GM23338 (cell line): ENCODE measurements at regions not wholly inside any gene's neighbourhood (a gene's known extent, or its start where the extent isn't known, plus 50 kb on each side); places are given as distances from the start of the nearest gene placed in this dataset.

Experiments used
- ATAC-seq: fragments of 200-7000 bp; cut with Tn5 transposase; 3 replicates; pipeline ENCODE4 v1.9.1; 2020
- DNase-seq: peaks from one replicate; pipeline ENCODE4 v3.0.0-alpha.2; 2015; ENCODE audit warnings: low spot score
- H2AFZ ChIP-seq: fragments of 200-600 bp; sonication (generic); 2 replicates; pipeline ENCODE4 v1.8.0; 2016; ENCODE audit warnings: antibody characterized with exemption, mild to moderate bottlenecking, moderate library complexity
- H3F3A ChIP-seq: fragments of 200-600 bp; sonication (generic); replicated peaks from 2 replicates; pipeline ENCODE4 v1.8.0; 2017; ENCODE audit warnings: antibody characterized with exemption, mixed run types, low read depth
- H3K27ac ChIP-seq: fragments of 200-600 bp; sonication (generic); 2 replicates; pipeline ENCODE4 v1.6.1; 2016; ENCODE audit warnings: low read depth
- H3K27me3 ChIP-seq: fragments of 200-600 bp; sonication (generic); 2 replicates; pipeline ENCODE4 v1.8.0; 2016; ENCODE audit warnings: mild to moderate bottlenecking, mixed run types, moderate library complexity; ENCODE audit not compliant: insufficient read depth
- H3K36me3 ChIP-seq: fragments of 200-600 bp; sonication (generic); 2 replicates; pipeline ENCODE4 v1.8.0; 2016; ENCODE audit warnings: mild to moderate bottlenecking; ENCODE audit not compliant: insufficient read depth
- H3K4me1 ChIP-seq: fragments of 200-600 bp; sonication (generic); 2 replicates; pipeline ENCODE4 v1.8.0; 2016; ENCODE audit warnings: mild to moderate bottlenecking, moderate library complexity; ENCODE audit not compliant: insufficient read depth
- H3K4me2 ChIP-seq: fragments of 200-600 bp; sonication (generic); 2 replicates; pipeline ENCODE4 v1.7.1; 2017; ENCODE audit warnings: mixed run types
- H3K4me3 ChIP-seq: fragments of 200-600 bp; sonication (generic); 2 replicates; pipeline ENCODE4 v1.6.1; 2016; ENCODE audit warnings: mixed run types
- H3K79me2 ChIP-seq: fragments of 200-600 bp; sonication (generic); replicated peaks from 2 replicates; pipeline ENCODE4 v1.8.0; 2017; ENCODE audit warnings: mild to moderate bottlenecking; ENCODE audit not compliant: insufficient read depth
- H3K9me2 ChIP-seq: fragments of 200-600 bp; sonication (generic); 2 replicates; pipeline ENCODE4 v1.8.0; 2017; ENCODE audit not compliant: insufficient read depth
- H4K20me1 ChIP-seq: fragments of 200-600 bp; sonication (generic); replicated peaks from 2 replicates; pipeline ENCODE4 v1.8.0; 2017; ENCODE audit warnings: mild to moderate bottlenecking; ENCODE audit not compliant: insufficient read depth
- H3K27ac Mint-ChIP-seq: 2 replicates; pipeline ENCODE4 v1.8.0; 2020; ENCODE audit warnings: inconsistent platforms, mild to moderate bottlenecking, moderate library complexity, mixed read lengths
- H3K27me3 Mint-ChIP-seq: 3 replicates; pipeline ENCODE4 v1.8.0; 2022; ENCODE audit warnings: low read depth, mild to moderate bottlenecking, moderate library complexity, mixed read lengths, inconsistent platforms; ENCODE audit not compliant: insufficient read depth, poor library complexity
- H3K36me3 Mint-ChIP-seq: 3 replicates; pipeline ENCODE4 v1.8.0; 2021; ENCODE audit warnings: low read depth, mild to moderate bottlenecking, inconsistent platforms, moderate library complexity, mixed read lengths
- H3K4me1 Mint-ChIP-seq: 3 replicates; pipeline ENCODE4 v1.8.0; 2020; ENCODE audit warnings: mild to moderate bottlenecking, inconsistent platforms, mixed read lengths
- H3K4me3 Mint-ChIP-seq: 3 replicates; pipeline ENCODE4 v1.8.0; 2021; ENCODE audit warnings: moderate library complexity, mild to moderate bottlenecking, inconsistent platforms, mixed read lengths
- H3K9me3 Mint-ChIP-seq: 3 replicates; pipeline ENCODE4 v1.8.0; 2020; ENCODE audit warnings: moderate library complexity, mild to moderate bottlenecking, inconsistent platforms, mixed read lengths
- CREB1 ChIP-seq: fragments of 250-450 bp; sonication (Bioruptor Pico); IDR thresholded peaks from 2 replicates; pipeline ENCODE4 v1.5.0; 2020; ENCODE audit warnings: low read depth, mild to moderate bottlenecking, moderate library complexity
- ETS1 ChIP-seq: IDR thresholded peaks from 2 replicates; pipeline ENCODE4 v1.6.1; 2016; ENCODE audit warnings: antibody characterized with exemption
- EZH2 ChIP-seq: fragments of 200-600 bp; sonication (generic); IDR thresholded peaks from one replicate; pipeline ENCODE4 v1.8.0; 2017; ENCODE audit warnings: antibody characterized with exemption, mild to moderate bottlenecking, low read depth; ENCODE audit not compliant: unreplicated experiment
- JUNB ChIP-seq: IDR thresholded peaks from one replicate; pipeline ENCODE4 v1.6.1; 2016; ENCODE audit warnings: antibody characterized with exemption; ENCODE audit not compliant: unreplicated experiment
- REST ChIP-seq: IDR thresholded peaks from one replicate; pipeline ENCODE4 v1.6.1; 2018; ENCODE audit warnings: antibody characterized with exemption; ENCODE audit not compliant: unreplicated experiment
- STAT1 ChIP-seq: IDR thresholded peaks from one replicate; pipeline ENCODE4 v1.6.1; 2016; ENCODE audit warnings: antibody characterized with exemption; ENCODE audit not compliant: unreplicated experiment
- ZNF114 ChIP-seq: fragments of 250-450 bp; sonication (Bioruptor Pico); IDR thresholded peaks from 2 replicates; pipeline ENCODE4 v1.5.0; 2020; ENCODE audit warnings: mild to moderate bottlenecking, moderate library complexity
- ZNF462 ChIP-seq: fragments of 250-450 bp; sonication (Bioruptor Pico); IDR thresholded peaks from 2 replicates; pipeline ENCODE4 v1.5.0; 2020; ENCODE audit warnings: mild to moderate bottlenecking, moderate library complexity

- no peak for DNase-seq
- Histone ChIP-seq H3K79me2 (no peaks in the 10 kb centered on the region), H3K27ac (no peak overlapping the region), H3K4me3 (no peak overlapping the region), H3K36me3 (no peaks in the 10 kb centered on the region), H3K9me2 (no peaks in the 10 kb centered on the region), H3K4me2 (no peak overlapping the region), H4K20me1 (no peaks in the 10 kb centered on the region), H2AFZ (no peak overlapping the region), H3K27me3 (no peaks in the 10 kb centered on the region), H3F3A (no peaks in the 10 kb centered on the region), H3K4me1 (no peaks in the 10 kb centered on the region)
- ATAC-seq, result no peak
- no peaks in the 10 kb centered on the region for H3K27me3 Mint-ChIP-seq
- TF ChIP-seq ZNF462 (CRISPR knock-in tag), result no peak
- TF ChIP-seq CREB1 (CRISPR knock-in tag), result no peak
- TF ChIP-seq JUNB, result no peak
- H3K4me1 Mint-ChIP-seq, result no peaks in the 10 kb centered on the region; the same call in 2 of the 3 replicates
- no peak overlapping the region for H3K27ac Mint-ChIP-seq
- H3K36me3 Mint-ChIP-seq, result no peaks in the 10 kb centered on the region
- no peaks in the 10 kb centered on the region for H3K9me3 Mint-ChIP-seq
- no peak overlapping the region for H3K4me3 Mint-ChIP-seq
Observed at GRCh38 chr15:29461877-29462276, 192.3 kb upstream of the NSMCE3 start.

DNA sequence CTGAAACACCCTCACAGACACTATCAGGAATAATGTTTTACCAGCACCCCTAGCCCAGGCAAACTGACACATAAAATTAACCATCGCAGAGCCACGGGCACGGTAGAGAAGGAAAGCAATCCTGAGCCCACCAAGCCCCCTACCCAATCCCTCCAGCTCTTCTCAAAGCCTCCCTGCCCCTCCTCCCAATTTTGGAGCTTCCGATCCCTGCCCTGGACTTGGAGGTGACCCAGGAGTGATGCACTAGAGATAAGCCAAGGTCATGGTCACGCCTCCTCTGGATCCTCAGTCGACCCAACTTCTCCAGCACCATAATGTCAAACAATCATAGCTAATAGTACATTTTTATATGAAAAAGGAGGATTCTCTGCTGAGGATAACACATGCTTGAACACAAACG, 188.7 kb upstream of the NSMCE3 start:
- no peaks in the 10 kb centered on the region for H4K20me1 ChIP-seq
- no peak overlapping the region for H2AFZ ChIP-seq
- Mint-ChIP-seq H3K27ac (no peak overlapping the region), H3K4me3 (no peak overlapping the region), H3K4me1 (peaks cover 3% of the 10 kb centered on the region), H3K9me3 (peaks cover 6% of the 10 kb centered on the region; the same call in 2 of the 3 replicates), H3K27me3 (peaks cover 5% of the 10 kb centered on the region), H3K36me3 (peaks cover 3% of the 10 kb centered on the region; the same call in 1 of the 3 replicates)
- no peaks in the 10 kb centered on the region for H3K79me2 ChIP-seq
- H3K4me1 ChIP-seq, result peaks cover 3% of the 10 kb centered on the region
- no peaks in the 10 kb centered on the region for H3K9me2 ChIP-seq
- no peak for DNase-seq
- H3K4me2 ChIP-seq, result no peak overlapping the region
- H3K36me3 ChIP-seq, result no peaks in the 10 kb centered on the region
- H3F3A ChIP-seq, result no peaks in the 10 kb centered on the region
- no peak for ATAC-seq
- H3K27ac ChIP-seq, result no peak overlapping the region
- H3K27me3 ChIP-seq, result no peaks in the 10 kb centered on the region
- H3K4me3 ChIP-seq, result no peak overlapping the region
- TF ChIP-seq REST (no peak), JUNB (no peak), ZNF114 (no peak), ETS1 (no peak), EZH2 (no peak), STAT1 (no peak)
